H1 (cell line): ENCODE measurements at regions not wholly inside any gene's neighbourhood (a gene's known extent, or its start where the extent isn't known, plus 50 kb on each side); places are given as distances from the start of the nearest gene placed in this dataset.

Experiments used
- CTBP2 ChIP-seq: IDR thresholded peaks from 2 replicates; pipeline ENCODE4 v1.7.0; 2011; ENCODE audit warnings: borderline replicate concordance, mild to moderate bottlenecking, moderate library complexity, mixed read lengths, low read length; ENCODE audit not compliant: insufficient read depth, insufficient read length
- EP300 ChIP-seq, 2 experiments: IDR thresholded peaks; 1 replicate in 1 of 2; 2 replicates in 1 of 2; pipeline ENCODE4 v1.6.1; 2011 to 2012; ENCODE audit warnings: low read depth in 2 of 2, low read length in 2 of 2, mild to moderate bottlenecking in 2 of 2, borderline replicate concordance in 1 of 2, inconsistent platforms in 1 of 2, moderate library complexity in 1 of 2
- GABPA ChIP-seq: IDR thresholded peaks from 2 replicates; pipeline ENCODE4 v1.6.1; 2011; ENCODE audit warnings: mild to moderate bottlenecking, low read length, moderate library complexity, borderline replicate concordance; ENCODE audit not compliant: insufficient read depth
- SAP30 ChIP-seq: fragments of 300-600 bp; sonication (generic); IDR thresholded peaks from 2 replicates; pipeline ENCODE4 v1.7.1; 2012; ENCODE audit warnings: low read length, moderate library complexity, mild to moderate bottlenecking, inconsistent platforms; ENCODE audit not compliant: insufficient read depth, insufficient replicate concordance

GRCh38 chr6:167412506-167412905 lies 87.6 kb downstream of the TTLL2 start (continued):
- TF ChIP-seq GABPA (no peak), EP300 (IDR thresholded peaks at IDR 0.05; ENCODE audit: borderline replicate concordance in 1 of 2, low read depth in 2 of 2, low read length in 2 of 2) (no peak), CTBP2 (no peak), SAP30 (no peak)
